NT2/D1 (cell line): ENCODE measurements at regions not wholly inside any gene's neighbourhood (a gene's known extent, or its start where the extent isn't known, plus 50 kb on each side); places are given as distances from the start of the nearest gene placed in this dataset.

Experiments used
- DNase-seq: peaks from one replicate; pipeline ENCODE4 v3.0.0-alpha.2; 2011; ENCODE audit warnings: low read depth, low spot score
- H3K27me3 ChIP-seq: 2 replicates; pipeline ENCODE4 v1.6.0; 2011; ENCODE audit warnings: mild to moderate bottlenecking; ENCODE audit not compliant: insufficient read length, insufficient read depth
- H3K36me3 ChIP-seq: 2 replicates; pipeline ENCODE4 v1.6.1; 2011; ENCODE audit warnings: mild to moderate bottlenecking, low read length, mixed read lengths; ENCODE audit not compliant: insufficient read depth, insufficient read length
- H3K4me1 ChIP-seq: 2 replicates; pipeline ENCODE4 v1.5.1; 2011; ENCODE audit not compliant: insufficient read depth, insufficient read length
- H3K4me3 ChIP-seq: 2 replicates; pipeline ENCODE4 v1.5.1; 2011; ENCODE audit warnings: low read depth; ENCODE audit not compliant: insufficient read length
- H3K9ac ChIP-seq: 2 replicates; pipeline ENCODE4 v1.6.0; 2011; ENCODE audit warnings: low read depth; ENCODE audit not compliant: insufficient read length
- H3K9me3 ChIP-seq: 2 replicates; pipeline ENCODE4 v1.5.1; 2011; ENCODE audit warnings: mild to moderate bottlenecking, low read length; ENCODE audit not compliant: insufficient read depth
- SUZ12 ChIP-seq: IDR thresholded peaks from 2 replicates; pipeline ENCODE4 v1.6.1; 2011; ENCODE audit not compliant: insufficient read length, insufficient read depth; ENCODE audit errors: extremely low read depth
- YY1 ChIP-seq: IDR thresholded peaks from 2 replicates; pipeline ENCODE4 v1.6.1; 2011; ENCODE audit not compliant: insufficient read length, insufficient read depth
- ZNF274 ChIP-seq: IDR thresholded peaks from 2 replicates; pipeline ENCODE4 v1.6.1; 2011; ENCODE audit warnings: mild to moderate bottlenecking, low read depth, low read length

DNA sequence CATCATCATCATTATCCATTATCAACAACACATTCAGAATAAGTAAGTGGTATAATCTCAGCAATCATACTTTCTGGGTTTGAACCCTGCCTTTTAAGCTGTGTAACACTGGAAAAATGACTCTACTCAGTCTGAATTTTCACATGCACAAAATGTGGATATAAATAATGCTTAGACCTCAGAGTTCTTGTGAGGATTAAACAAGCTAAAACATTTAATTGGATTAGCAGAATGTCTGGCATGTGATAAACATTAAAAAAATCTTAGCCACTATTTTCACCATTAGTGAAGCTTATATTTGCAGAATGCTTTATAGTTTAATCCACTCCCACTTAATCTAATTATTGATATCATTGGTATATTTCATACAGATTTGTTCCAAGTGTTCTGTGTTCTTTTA lies 412.3 kb downstream of the RFC3 start:
- DNase-seq: no peak
- Histone ChIP-seq H3K4me1 (no peaks in the 10 kb centered on the region), H3K27me3 (no peaks in the 10 kb centered on the region), H3K36me3 (no peaks in the 10 kb centered on the region), H3K9ac (no peak overlapping the region), H3K9me3 (no peaks in the 10 kb centered on the region), H3K4me3 (no peak overlapping the region)
- TF ChIP-seq ZNF274 (no peak), SUZ12 (no peak), YY1 (no peak)

DNA sequence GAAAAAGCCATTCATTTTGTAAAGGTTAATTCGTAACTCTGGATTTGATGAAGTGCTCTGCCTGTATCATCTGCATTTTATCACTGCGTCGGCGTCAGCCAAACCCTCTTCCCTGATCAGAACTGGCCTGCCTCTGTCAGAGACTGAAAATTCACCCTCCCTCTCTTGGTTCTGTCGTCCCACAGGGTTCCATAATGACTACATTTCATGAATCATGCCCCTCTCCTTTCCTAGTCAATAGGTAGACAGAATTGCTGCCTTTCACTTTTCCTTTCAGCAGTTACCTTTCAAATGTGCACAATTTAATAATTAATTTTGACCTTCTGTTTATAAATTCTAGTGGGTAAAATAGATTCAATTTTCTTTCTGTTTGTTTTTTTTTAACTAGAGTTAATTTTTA lies 423.4 kb downstream of the RFC3 start:
- Histone ChIP-seq H3K36me3 (no peaks in the 10 kb centered on the region), H3K27me3 (no peaks in the 10 kb centered on the region), H3K9me3 (no peaks in the 10 kb centered on the region), H3K9ac (no peak overlapping the region), H3K4me3 (no peak overlapping the region), H3K4me1 (no peaks in the 10 kb centered on the region)
- TF ChIP-seq YY1: no peak
- no peak for TF ChIP-seq ZNF274
- no peak for TF ChIP-seq SUZ12
- no peak for DNase-seq

DNA sequence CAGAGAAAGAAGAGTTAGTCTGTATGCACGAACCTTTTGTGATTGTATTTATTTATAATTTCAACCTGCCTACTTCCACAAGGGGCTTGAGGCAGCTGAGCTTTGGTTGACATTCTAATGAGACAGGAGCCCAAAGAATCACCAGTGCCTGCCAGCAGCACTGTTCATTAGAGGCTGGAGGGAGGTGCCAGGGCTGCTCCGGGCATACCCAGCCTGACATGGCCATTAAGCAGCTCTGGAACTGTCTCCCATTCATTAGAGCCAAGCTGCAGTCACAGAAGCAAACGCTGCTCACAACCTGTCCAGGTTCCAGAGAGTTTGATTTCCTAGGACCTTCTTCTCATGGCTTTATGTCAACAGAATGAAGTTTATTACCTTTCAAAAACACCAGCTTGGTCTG lies 425.5 kb downstream of the RFC3 start:
- TF ChIP-seq SUZ12 (no peak), ZNF274 (no peak), YY1 (no peak)
- Histone ChIP-seq H3K4me3 (no peak overlapping the region), H3K9ac (no peak overlapping the region), H3K27me3 (no peaks in the 10 kb centered on the region), H3K9me3 (no peaks in the 10 kb centered on the region), H3K4me1 (no peaks in the 10 kb centered on the region), H3K36me3 (no peaks in the 10 kb centered on the region)
- no peak for DNase-seq

DNA sequence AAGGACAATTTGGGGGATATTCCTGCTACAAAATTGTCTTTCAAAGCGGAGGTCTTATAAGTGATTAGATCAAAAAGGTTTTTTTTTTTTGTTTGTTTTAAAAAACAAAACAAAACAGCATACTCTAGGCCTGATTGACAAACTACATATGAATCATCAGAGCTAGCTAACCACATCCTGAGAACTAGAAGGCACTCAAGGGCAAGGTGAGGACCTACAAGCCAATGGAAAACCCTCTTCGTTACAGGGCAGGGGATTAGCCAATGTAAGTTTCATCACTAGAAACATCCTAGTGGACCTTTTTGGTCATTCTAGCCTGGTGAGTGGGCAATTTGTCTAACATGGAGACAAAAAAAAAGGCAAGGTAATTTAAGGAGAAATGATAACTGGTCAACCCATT lies 428.6 kb downstream of the RFC3 start:
- Histone ChIP-seq H3K4me1 (no peaks in the 10 kb centered on the region), H3K4me3 (no peak overlapping the region), H3K9me3 (no peaks in the 10 kb centered on the region), H3K27me3 (no peaks in the 10 kb centered on the region), H3K9ac (no peak overlapping the region), H3K36me3 (no peaks in the 10 kb centered on the region)
- TF ChIP-seq YY1: no peak
- TF ChIP-seq SUZ12: no peak
- no peak for TF ChIP-seq ZNF274
- no peak for DNase-seq

DNA sequence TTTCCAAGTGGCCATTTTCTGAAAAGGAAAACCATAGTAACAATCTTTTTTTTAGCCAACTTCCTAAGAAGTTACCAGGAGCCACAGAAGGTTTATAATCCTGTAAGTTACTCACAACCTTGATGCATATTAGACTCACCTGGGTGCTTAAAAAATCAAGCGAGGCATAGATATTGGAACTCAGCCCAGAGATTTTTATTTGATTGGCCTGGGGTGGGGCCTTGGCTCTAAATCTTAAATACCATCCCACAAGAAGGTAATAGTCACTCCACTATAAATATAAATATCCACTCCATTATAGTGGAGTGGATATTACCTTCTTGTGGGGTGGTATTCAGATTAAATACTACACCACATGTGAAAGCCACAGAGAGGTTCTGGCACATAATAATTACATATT lies 429.6 kb downstream of the RFC3 start:
- H3K9me3 ChIP-seq: no peaks in the 10 kb centered on the region
- no peak for DNase-seq

DNA sequence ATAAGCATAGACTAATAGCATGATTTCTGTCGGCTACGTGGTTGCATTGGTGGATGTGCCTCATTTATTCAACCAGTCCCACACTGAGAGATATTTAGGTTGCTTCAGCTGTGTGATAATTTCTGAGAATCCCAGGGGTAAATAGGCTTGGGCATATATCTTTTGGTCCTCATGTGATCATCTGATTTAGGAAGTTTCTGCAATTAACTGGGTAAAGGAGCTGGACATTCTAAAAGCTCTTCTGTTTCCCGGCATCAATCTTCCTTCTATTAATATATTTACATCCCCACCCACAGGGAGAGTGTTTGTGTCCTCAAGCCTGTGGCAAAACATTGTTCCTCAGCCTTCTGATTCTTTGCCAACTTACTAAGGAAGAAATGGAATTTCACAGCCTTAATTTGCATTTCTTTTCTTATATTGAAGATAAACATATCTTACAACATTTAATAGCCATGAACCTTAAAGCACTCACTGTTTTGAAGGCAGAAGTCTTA lies 431.6 kb downstream of the RFC3 start:
- Histone ChIP-seq H3K4me3 (no peak overlapping the region), H3K9me3 (no peaks in the 10 kb centered on the region), H3K9ac (no peak overlapping the region), H3K36me3 (no peaks in the 10 kb centered on the region), H3K4me1 (no peaks in the 10 kb centered on the region), H3K27me3 (no peaks in the 10 kb centered on the region)
- DNase-seq: no peak
- TF ChIP-seq ZNF274 (no peak), SUZ12 (no peak), YY1 (no peak)

More for the DNA sequence above, 429.6 kb downstream of the RFC3 start:
- TF ChIP-seq YY1 (no peak), SUZ12 (no peak), ZNF274 (no peak)
- Histone ChIP-seq H3K36me3 (no peaks in the 10 kb centered on the region), H3K4me1 (no peaks in the 10 kb centered on the region), H3K9ac (no peak overlapping the region), H3K27me3 (no peaks in the 10 kb centered on the region), H3K4me3 (no peak overlapping the region)

DNA sequence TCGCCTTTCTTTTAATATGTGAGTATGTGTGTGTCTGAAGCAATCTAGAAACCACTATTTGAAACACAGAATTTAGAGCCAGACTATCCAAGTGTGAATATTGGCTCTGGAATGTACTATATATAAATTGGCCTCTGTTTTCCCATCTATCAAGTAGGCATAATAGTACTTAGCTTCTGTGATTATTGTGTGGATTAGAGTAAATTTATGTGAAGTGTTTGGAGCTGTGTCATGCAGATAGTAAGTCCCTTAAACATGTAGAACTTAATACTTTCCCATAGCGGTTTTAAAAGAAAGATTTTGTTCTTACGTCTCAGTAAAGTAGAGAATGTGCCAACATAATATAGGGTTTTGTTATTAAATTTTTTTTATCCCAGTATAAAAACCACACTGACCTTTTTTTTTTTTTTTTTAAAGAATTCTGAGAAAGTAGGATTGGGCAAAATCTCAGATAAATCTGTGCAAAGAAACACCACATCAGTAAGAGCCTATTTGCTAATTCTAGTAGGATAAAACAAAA lies 432.3 kb downstream of the RFC3 start:
- TF ChIP-seq SUZ12 (no peak), YY1 (no peak), ZNF274 (no peak)
- H3K27me3 ChIP-seq: no peaks in the 10 kb centered on the region

DNA sequence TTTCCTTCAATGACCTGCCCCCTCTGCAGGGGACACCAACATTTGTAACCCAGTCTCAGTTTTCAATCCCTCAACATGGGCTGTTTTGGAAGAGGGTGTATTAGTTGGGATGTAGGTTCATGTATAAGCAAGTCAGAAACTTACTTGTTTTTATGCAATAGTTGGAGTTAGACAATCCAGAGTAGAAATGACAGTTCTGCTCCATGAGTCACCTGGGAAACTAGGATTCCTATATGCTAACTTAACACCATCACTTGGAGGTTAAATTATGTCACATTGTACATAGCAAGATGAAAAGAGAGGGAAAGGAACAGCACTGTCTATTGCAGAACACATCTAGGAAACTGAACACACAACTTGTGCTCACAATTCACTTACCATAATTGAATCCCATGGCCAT lies 436.4 kb downstream of the RFC3 start:
- no peaks in the 10 kb centered on the region for H3K9me3 ChIP-seq
- H3K4me3 ChIP-seq: no peak overlapping the region
- H3K36me3 ChIP-seq: no peaks in the 10 kb centered on the region
- no peaks in the 10 kb centered on the region for H3K4me1 ChIP-seq
- H3K9ac ChIP-seq: no peak overlapping the region
- TF ChIP-seq ZNF274: no peak
- TF ChIP-seq SUZ12: no peak
- TF ChIP-seq YY1: no peak
- H3K27me3 ChIP-seq: no peaks in the 10 kb centered on the region
- DNase-seq: no peak

More for the DNA sequence above, 432.3 kb downstream of the RFC3 start:
- no peaks in the 10 kb centered on the region for H3K4me1 ChIP-seq
- no peak for DNase-seq
- H3K36me3 ChIP-seq: no peaks in the 10 kb centered on the region
- no peak overlapping the region for H3K4me3 ChIP-seq
- H3K9me3 ChIP-seq: no peaks in the 10 kb centered on the region
- no peak overlapping the region for H3K9ac ChIP-seq
